Keratinocyte (primary cell): ENCODE measurements at regions not wholly inside any gene's neighbourhood (a gene's known extent, or its start where the extent isn't known, plus 50 kb on each side); places are given as distances from the start of the nearest gene placed in this dataset.

Source experiments
- EZH2 ChIP-seq: IDR thresholded peaks from one replicate; pipeline ENCODE4 v1.6.1; 2012; ENCODE audit warnings: inconsistent platforms, mild to moderate bottlenecking, low read length, moderate library complexity
- TF ChIP-seq, protein P1 (sequence below), 3 experiments: IDR thresholded peaks in 1 of 3; conservative IDR thresholded peaks in 1 of 3; optimal IDR thresholded peaks in 1 of 3; 2 replicates in 2 of 3; 3 replicates in 1 of 3; pipeline versions ENCODE3 to v1.5.1; 2011; ENCODE audit warnings: low read length in 3 of 3, mild to moderate bottlenecking in 3 of 3, moderate library complexity in 2 of 3, control low read depth in 1 of 3, inconsistent platforms in 1 of 3; ENCODE audit not compliant: insufficient read depth in 2 of 3; ENCODE audit errors: extremely low read depth in 1 of 3

DNA sequence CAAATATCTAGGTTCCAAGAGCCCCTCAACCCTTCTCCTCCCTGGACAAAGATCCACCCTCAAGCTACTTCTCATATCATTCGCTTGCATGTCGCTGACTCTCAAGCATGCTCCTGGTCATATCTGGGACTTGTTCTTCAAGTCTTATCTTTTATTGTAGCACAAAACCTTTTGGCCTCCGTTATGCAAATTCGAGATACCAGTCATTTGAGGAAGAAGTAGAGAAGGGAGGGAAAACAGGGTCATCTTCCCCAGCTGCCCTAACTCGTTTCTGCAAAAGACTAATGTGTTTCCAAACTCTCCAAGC, 63.8 kb upstream of the ETS2 start:
- TF ChIP-seq, protein P1, sequence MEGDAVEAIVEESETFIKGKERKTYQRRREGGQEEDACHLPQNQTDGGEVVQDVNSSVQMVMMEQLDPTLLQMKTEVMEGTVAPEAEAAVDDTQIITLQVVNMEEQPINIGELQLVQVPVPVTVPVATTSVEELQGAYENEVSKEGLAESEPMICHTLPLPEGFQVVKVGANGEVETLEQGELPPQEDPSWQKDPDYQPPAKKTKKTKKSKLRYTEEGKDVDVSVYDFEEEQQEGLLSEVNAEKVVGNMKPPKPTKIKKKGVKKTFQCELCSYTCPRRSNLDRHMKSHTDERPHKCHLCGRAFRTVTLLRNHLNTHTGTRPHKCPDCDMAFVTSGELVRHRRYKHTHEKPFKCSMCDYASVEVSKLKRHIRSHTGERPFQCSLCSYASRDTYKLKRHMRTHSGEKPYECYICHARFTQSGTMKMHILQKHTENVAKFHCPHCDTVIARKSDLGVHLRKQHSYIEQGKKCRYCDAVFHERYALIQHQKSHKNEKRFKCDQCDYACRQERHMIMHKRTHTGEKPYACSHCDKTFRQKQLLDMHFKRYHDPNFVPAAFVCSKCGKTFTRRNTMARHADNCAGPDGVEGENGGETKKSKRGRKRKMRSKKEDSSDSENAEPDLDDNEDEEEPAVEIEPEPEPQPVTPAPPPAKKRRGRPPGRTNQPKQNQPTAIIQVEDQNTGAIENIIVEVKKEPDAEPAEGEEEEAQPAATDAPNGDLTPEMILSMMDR (optimal IDR thresholded peaks at IDR 0.05 in 1 of 3, IDR thresholded peaks at IDR 0.05 in 1 of 3, conservative IDR thresholded peaks at IDR 0.05 in 1 of 3; ENCODE audit: extremely low read depth in 1 of 3, insufficient read depth in 2 of 3, low read length in 3 of 3): no peak
- TF ChIP-seq EZH2: no peak
